GM12878 (cell line): ENCODE measurements at regions not wholly inside any gene's neighbourhood (a gene's known extent, or its start where the extent isn't known, plus 50 kb on each side); places are given as distances from the start of the nearest gene placed in this dataset.

Experiments
- ATAC-seq: fragments of 200-7000 bp; cut with Tn5 transposase; 3 replicates; pipeline ENCODE4 v1.9.1; 2020; ENCODE audit warnings: mild to moderate bottlenecking, moderate library complexity
- BruUV-seq: library from RNA; stranded (reverse); fragments of 400-500 nt; replicated peaks from 2 replicates; lab custom pipeline; 2021; lab: Mats Ljungman, UMichigan
- CTCF ChIA-PET: fragments of 300-600 bp; sonication (Branson Sonifier 250); formaldehyde crosslinking; extraction: SDS; loops from one replicate; lab custom pipeline; 2021; ENCODE audit warnings: inconsistent platforms; lab: Yijun Ruan, JAX
- POLR2A ChIA-PET: fragments of 350-600 bp; formaldehyde crosslinking; extraction: SDS; loops from one replicate; lab custom pipeline; 2021; ENCODE audit warnings: inconsistent platforms; lab: Charles Lee
- RAD21 ChIA-PET: fragments of 300-600 bp; sonication (Branson Sonifier 250); formaldehyde crosslinking; loops from one replicate; lab custom pipeline; 2023; ENCODE audit warnings: antibody characterized with exemption; ENCODE audit not compliant: unreplicated experiment; lab: Charles Lee
- SMC1A ChIA-PET: fragments of 300-600 bp; sonication (Branson Sonifier 250); formaldehyde crosslinking; loops from one replicate; lab custom pipeline; 2023; ENCODE audit not compliant: unreplicated experiment, uncharacterized antibody; lab: Charles Lee
- DNase-seq: peaks from one replicate; pipeline ENCODE4 v3.0.0-alpha.2; 2011; ENCODE audit warnings: low read depth, low spot score
- FAIRE-seq: peaks from 3 replicates; lab custom pipeline; 2011; peaks lifted over from hg19 to GRCh38; lab: Jason Lieb, UNC
- H2AFZ ChIP-seq: 2 replicates; pipeline ENCODE4 v1.6.0; 2011; ENCODE audit warnings: low read depth, low read length, control low read depth; ENCODE audit not compliant: control insufficient read depth
- H3K27ac ChIP-seq: 2 replicates; pipeline ENCODE4 v1.5.1; 2011; ENCODE audit warnings: control low read depth; ENCODE audit not compliant: control insufficient read depth, insufficient read depth
- H3K27me3 ChIP-seq, 2 experiments: replicated peaks in 1 of 2; 2 replicates each; pipeline versions ENCODE4 v1.6.0 to v1.6.1; 2011; ENCODE audit warnings: low read length in 1 of 2; ENCODE audit not compliant: control insufficient read depth in 2 of 2, insufficient read depth in 2 of 2
- H3K36me3 ChIP-seq, 2 experiments: 2 replicates each; pipeline ENCODE4 v1.5.1; 2011; ENCODE audit warnings: low read length in 1 of 2; ENCODE audit not compliant: control insufficient read depth in 2 of 2, insufficient read depth in 2 of 2
- H3K4me1 ChIP-seq: 2 replicates; pipeline ENCODE4 v1.6.1; 2011; ENCODE audit warnings: mild to moderate bottlenecking, low read length, moderate library complexity, mixed read lengths; ENCODE audit not compliant: control insufficient read depth, insufficient read depth
- H3K4me2 ChIP-seq: 2 replicates; pipeline ENCODE4 v1.6.0; 2011; ENCODE audit warnings: control low read depth; ENCODE audit not compliant: control insufficient read depth, insufficient read depth
- H3K4me3 ChIP-seq: fragments of 200-600 bp; sonication (generic); 2 replicates; pipeline ENCODE4 v1.5.1; 2016
- H3K79me2 ChIP-seq: 2 replicates; pipeline ENCODE4 v1.6.0; 2011; ENCODE audit warnings: low read length; ENCODE audit not compliant: control insufficient read depth, insufficient read depth
- H3K9ac ChIP-seq: 2 replicates; pipeline ENCODE4 v1.8.0; 2011; ENCODE audit warnings: low read length, control low read depth, mixed read lengths; ENCODE audit not compliant: control insufficient read depth, insufficient read depth
- H3K9me3 ChIP-seq: replicated peaks from 3 replicates; pipeline ENCODE4 v1.5.1; 2011; ENCODE audit warnings: mild to moderate bottlenecking, low read length; ENCODE audit not compliant: control insufficient read depth, insufficient read depth
- H4K20me1 ChIP-seq: 2 replicates; pipeline ENCODE4 v1.6.0; 2011; ENCODE audit not compliant: control insufficient read depth, insufficient read depth
- CHD1 ChIP-seq: IDR thresholded peaks from 2 replicates; pipeline ENCODE4 v1.6.1; 2012; ENCODE audit warnings: low read depth, low read length, improper control_type of control experiment
- HDAC2 ChIP-seq: fragments of 200-600 bp; sonication (generic); IDR thresholded peaks from 2 replicates; pipeline ENCODE4 v1.6.1; 2017
- IKZF2 ChIP-seq, 2 experiments: fragments of 450-650 bp; IDR thresholded peaks; 2 replicates each; pipeline ENCODE4 v1.6.1; 2017; ENCODE audit warnings: mild to moderate bottlenecking in 2 of 2, moderate library complexity in 2 of 2
- MAX ChIP-seq: IDR thresholded peaks from 2 replicates; pipeline ENCODE4 v1.6.1; 2012; ENCODE audit warnings: low read depth, low read length, improper control_type of control experiment
- MLLT1 ChIP-seq: fragments of 450-650 bp; IDR thresholded peaks from 2 replicates; pipeline ENCODE4 v1.6.1; 2016; ENCODE audit warnings: mild to moderate bottlenecking
- NBN ChIP-seq: fragments of 450-650 bp; IDR thresholded peaks from 2 replicates; pipeline ENCODE4 v1.6.1; 2016
- NFIC ChIP-seq: IDR thresholded peaks from 2 replicates; pipeline ENCODE4 v1.6.1; 2012; ENCODE audit warnings: low read depth, mild to moderate bottlenecking, inconsistent platforms, low read length, moderate library complexity
- SIN3A ChIP-seq: IDR thresholded peaks from 2 replicates; pipeline ENCODE4 v1.6.1; 2012; ENCODE audit warnings: low read depth, low read length, improper control_type of control experiment
- SMAD5 ChIP-seq: IDR thresholded peaks from 2 replicates; pipeline ENCODE4 v1.6.1; 2016; ENCODE audit warnings: antibody characterized with exemption, low read depth
- SP1 ChIP-seq: IDR thresholded peaks from one replicate; pipeline ENCODE4 v1.6.1; 2011; ENCODE audit warnings: low read depth, low read length
- STAT1 ChIP-seq: fragments of 450-650 bp; conservative IDR thresholded peaks from 2 replicates; pipeline ENCODE4 v1.6.1; 2014; ENCODE audit warnings: antibody characterized with exemption, mild to moderate bottlenecking
- ZBTB4 ChIP-seq: fragments of 450-650 bp; formaldehyde crosslinking; IDR thresholded peaks from 2 replicates; pipeline ENCODE4 v1.4.0; 2022; ENCODE audit warnings: mild to moderate bottlenecking, moderate library complexity
- ZNF24 ChIP-seq: fragments of 450-650 bp; IDR thresholded peaks from 2 replicates; pipeline ENCODE4 v1.6.1; 2017; ENCODE audit warnings: antibody characterized with exemption, mild to moderate bottlenecking
- WGBS: methylation state at CpG from one replicate; pipeline ENCODE4 v1.1.6; 2016; ENCODE audit warnings: low lambda C conversion rate; ENCODE audit not compliant: insufficient replicate concordance, insufficient coverage; ENCODE audit errors: missing lambda C conversion rate; 5-methylcytosine and 5-hydroxymethylcytosine counted together
- in situ Hi-C: fragments of 300-500 bp; cut with MboI; formaldehyde crosslinking; loops from 9 replicates; pipeline ENCODE4 v1.14.3; 2018; ENCODE audit warnings: mixed read lengths
- intact Hi-C: fragments of 100-400 bp; cut with micrococcal nuclease; formaldehyde crosslinking; loops from one replicate; pipeline ENCODE4 v1.14.2; 2022; ENCODE audit not compliant: unreplicated experiment

- no peak for TF ChIP-seq SMAD5
These were observed 60.4 kb upstream of the FAM83B start (continued) for GRCh38 chr6:54786154-54786553.

- BruUV-seq = no TSS peak
- RAD21 ChIA-PET = no interaction called here
- Histone ChIP-seq H3K79me2 (no peaks in the 10 kb centered on the region), H3K4me2 (no peak overlapping the region), H3K4me1 (no peaks in the 10 kb centered on the region), H3K4me3 (no peak overlapping the region), H3K9me3 (no peaks in the 10 kb centered on the region), H3K27ac (no peak overlapping the region), H3K9ac (no peak overlapping the region), H4K20me1 (no peaks in the 10 kb centered on the region), H2AFZ (no peak overlapping the region), H3K36me3 (no peaks in the 10 kb centered on the region), H3K27me3 (no peaks in the 10 kb centered on the region)
- no peak for DNase-seq
- SMC1A ChIA-PET = interaction anchor here (1.3 kb wide), 1 partner anchor 10 kb away, joined by 4 read pairs; no protein-coding TSS in a partner anchor
- POLR2A ChIA-PET = no interaction called here
- ATAC-seq = no peak
- in situ Hi-C loops = no loop called here
- intact Hi-C loops = no loop called here
- FAIRE-seq = no peak
- CTCF ChIA-PET = no interaction called here
- 58% methylated on average over 1 of the region's 1 CpG for WGBS
- TF ChIP-seq ZBTB4 (CRISPR knock-in tag) (no peak), MLLT1 (no peak), ZNF24 (no peak), SIN3A (no peak), STAT1 (no peak), NFIC (no peak), MAX (no peak), NBN (no peak), SP1 (no peak), CHD1 (no peak), IKZF2 (IDR thresholded peaks at IDR 0.05) (no peak), HDAC2 (no peak)
These were observed 58.7 kb upstream of the FAM83B start for GRCh38 chr6:54787825-54788224.
